ENCODE measurements at regions not wholly inside any gene's neighbourhood (a gene's known extent, or its start where the extent isn't known, plus 50 kb on each side); places are given as distances from the start of the nearest gene placed in this dataset.
"Not testable (repeated sequence)": the region's sequence is repeated elsewhere in the genome, so short reads cannot be mapped to it uniquely, and the experiment has no call there.

GRCh38 chr2:60230596-60230995 is 322.9 kb downstream of the BCL11A start:
- no peak for DNase-seq

DNA sequence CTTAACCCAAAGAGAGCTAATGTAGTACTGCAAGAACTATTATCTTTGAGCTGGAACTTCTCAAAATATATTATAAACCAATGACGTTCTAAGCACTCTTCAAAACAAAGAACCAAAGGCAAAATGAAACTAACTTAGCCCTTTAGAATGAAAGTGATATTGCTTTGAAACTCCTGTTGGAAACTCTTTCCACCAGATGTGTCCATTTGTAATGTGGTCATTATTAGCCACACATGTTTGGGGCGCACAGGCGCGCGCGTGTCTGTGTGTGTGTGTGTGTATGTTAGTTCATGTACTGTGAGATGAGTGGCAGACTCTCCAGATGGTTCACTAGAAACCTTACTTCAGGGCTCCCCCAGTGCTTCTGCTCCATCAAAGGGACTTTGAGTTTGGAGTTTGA is 323.4 kb downstream of the BCL11A start:
- no peak for DNase-seq

GRCh38 chr2:60226943-60227342 is 326.5 kb downstream of the BCL11A start:
- no peak for DNase-seq

DNA sequence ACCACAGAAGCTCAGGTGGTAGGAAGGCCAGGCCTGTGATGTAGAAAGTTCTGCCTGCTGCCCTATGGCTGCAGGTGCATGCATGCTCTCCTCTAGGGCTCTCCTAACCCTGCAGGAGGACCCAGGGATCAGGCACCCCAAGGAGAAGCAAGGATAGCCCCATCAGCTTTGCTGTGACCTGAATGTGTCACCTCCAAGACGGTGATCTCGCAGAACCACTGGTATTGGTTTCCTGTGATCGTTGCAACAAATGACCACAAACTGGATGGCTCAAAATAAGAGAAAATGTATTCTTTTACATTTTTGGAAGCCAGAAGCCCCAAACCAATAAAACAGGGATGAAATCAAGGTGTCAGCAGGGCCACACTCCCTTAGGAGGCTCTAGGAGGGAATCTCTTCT is 327.3 kb downstream of the BCL11A start:
- DNase-seq, result no peak

- DNase-seq, result no peak
These were observed 329.6 kb downstream of the BCL11A start for GRCh38 chr2:60223859-60224258.

- no peak for DNase-seq
These were observed 332.4 kb downstream of the BCL11A start for GRCh38 chr2:60221098-60221497.

GRCh38 chr2:60219536-60219935 is 333.9 kb downstream of the BCL11A start:
- no peak for DNase-seq

- no peak for DNase-seq
These were observed 336.9 kb downstream of the BCL11A start for GRCh38 chr2:60216452-60216995.

DNA sequence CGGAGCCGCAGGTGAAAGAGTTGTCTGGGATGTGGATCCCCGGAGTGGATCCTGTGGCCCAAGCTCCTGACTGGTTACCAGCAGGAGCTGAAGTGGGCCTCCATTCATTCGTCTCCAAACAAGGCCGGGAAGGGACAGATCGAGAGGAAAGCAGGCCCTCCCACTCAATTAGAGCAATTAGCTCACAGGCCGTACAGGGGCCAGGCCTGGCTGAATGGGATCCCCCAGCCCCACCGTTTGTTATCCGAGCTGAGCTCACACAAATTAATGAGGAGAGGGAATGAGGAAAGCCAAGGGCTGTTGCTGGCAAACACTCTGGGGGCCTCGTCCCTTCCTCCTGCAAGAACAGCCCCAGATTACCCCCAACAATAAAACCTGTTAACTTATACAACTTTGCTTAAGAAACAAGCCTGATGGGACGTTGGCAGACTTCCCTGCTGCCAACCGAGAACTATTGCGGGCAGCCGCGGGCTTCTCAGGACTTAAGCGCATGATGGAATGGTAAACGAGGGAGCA is 338.0 kb downstream of the BCL11A start:
- DNase-seq, result peak in 2 of 3 experiments; percentile 19 to 69

- no peak for DNase-seq
These were observed 338.9 kb downstream of the BCL11A start for GRCh38 chr2:60214626-60214875.

DNA sequence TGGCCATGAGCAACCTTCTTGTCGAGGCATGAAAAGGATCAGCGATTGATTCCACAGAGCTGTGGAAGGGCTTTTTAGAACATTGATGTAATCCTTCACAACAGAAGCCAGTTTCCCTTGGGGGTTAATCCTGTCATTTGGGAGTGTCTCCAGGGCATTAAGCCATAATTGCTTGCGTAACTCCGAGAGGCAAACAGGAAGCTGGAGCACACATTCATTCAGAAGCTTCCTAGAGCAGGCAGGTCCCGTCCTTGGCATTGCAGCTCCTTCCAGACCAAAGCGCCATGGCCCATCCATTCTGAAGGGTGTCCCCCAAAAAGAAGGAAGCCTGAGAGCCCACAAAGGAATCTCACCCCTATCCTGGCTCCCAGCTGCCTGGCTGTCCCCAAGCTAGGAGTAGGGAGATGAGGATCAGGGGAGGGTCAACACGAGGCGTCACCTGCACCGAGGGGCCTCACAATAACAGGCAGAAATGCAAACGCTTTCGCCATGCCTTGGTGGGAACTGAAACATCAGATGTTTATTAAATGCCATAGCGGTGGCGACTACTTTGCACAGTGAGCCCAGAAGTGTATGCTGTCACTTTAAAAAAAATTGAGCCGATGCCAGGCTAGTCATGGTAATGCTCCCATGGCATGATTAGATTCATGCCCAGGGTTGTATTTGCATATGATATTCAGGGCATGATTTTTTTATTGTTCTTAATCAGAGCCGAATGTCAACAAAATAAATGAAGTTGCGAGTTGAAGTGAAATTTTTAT is 339.4 kb downstream of the BCL11A start:
- DNase-seq, result peak in 2 of 3 experiments; percentile 14 to 38

GRCh38 chr2:60212181-60212945 is 341.1 kb downstream of the BCL11A start:
- peak in 1 of 3 experiments; percentile 19 for DNase-seq

- not testable (repeated sequence) for DNase-seq
These were observed 364.4 kb downstream of the BCL11A start for GRCh38 chr2:60189006-60189405.

DNA sequence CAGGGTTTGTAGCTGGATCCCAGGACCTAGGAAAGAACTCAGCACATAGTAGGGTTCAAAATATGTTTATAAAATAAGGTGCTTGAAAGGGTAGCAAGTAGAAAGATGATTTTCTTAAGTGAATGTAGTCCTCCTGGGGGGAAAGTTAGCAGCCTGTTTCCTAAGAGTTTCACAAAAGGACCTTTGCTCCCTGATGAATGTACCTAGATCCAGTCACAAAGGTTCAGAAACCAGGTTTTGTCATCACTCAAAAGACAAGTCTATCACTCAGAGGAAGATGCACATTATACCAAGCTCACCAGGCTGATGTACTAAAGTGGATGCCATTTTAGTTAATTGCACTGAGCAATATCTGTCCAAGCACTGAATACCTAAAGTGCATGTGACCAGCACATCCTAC is 378.2 kb downstream of the BCL11A start:
- no peak for DNase-seq

- no peak for DNase-seq
These were observed 379.3 kb downstream of the BCL11A start for GRCh38 chr2:60174146-60174545.

GRCh38 chr2:60172801-60173200 is 380.7 kb downstream of the BCL11A start:
- no peak for DNase-seq

DNA sequence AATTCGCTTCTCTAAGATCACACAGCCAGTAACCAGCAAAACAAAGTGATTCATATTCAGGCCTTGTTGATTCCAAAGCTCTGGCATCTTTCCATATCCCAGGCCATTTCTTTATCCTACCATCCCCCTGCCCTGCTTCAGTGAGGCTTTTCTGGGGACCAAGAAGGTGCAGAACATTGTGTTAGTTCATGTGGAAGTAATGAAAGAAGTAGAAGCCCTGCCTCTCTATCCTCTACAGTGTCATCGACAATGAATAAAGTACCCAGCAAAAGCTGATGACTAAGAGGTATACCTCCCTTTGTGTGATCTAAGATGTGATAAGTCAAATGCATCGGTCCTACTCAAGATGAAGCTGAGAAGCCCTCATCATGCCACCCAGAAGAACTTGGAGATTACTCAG is 383.2 kb downstream of the BCL11A start:
- no peak for DNase-seq

- DNase-seq, result no peak
These were observed 385.2 kb downstream of the BCL11A start for GRCh38 chr2:60168247-60168646.

- DNase-seq, result no peak
These were observed 386.4 kb downstream of the BCL11A start for GRCh38 chr2:60167089-60167488.

- DNase-seq, result no peak
These were observed 389.8 kb downstream of the BCL11A start for GRCh38 chr2:60163691-60164090.

DNA sequence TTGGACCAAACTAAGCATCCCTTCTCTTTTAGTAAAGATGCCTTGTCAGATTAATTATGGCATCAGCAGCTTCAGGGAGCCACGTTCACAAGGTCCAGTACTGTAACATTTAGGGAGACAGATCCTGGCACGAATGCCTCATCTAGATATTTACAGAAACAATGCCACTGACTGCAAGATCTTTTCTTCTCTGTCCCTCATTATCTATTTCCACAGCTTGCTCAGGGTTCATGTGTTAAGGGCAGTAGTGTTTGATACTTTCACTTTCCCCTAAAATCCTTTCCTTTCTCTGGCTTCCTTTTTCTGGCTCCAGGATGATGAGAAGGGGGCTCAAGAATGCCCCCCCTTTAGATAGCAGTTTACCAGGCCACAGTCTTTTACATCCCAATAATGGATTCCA is 393.9 kb downstream of the BCL11A start:
- no peak for DNase-seq

- DNase-seq, result no peak
These were observed 395.2 kb downstream of the BCL11A start for GRCh38 chr2:60158262-60158661.

- no peak for DNase-seq
These were observed 396.2 kb downstream of the BCL11A start for GRCh38 chr2:60157283-60157682.

DNA sequence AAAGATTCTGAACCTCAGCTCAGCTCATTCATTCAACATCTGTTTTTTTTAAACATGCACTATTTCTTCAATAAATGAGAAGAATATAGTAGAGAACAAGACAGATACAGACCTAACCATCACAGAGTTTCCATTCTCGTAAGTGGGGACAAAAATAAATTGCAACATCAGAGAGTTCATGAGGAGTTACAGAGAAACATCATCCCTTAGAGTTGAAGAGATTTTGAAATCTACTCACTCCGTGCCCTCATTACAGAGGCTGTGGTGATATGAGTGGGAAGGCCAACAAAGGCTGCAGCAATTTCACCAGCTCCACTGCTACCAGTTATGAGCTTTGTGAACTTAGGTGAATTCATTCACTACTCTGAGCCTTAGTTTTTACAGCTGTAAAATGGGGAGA is 399.3 kb downstream of the BCL11A start:
- DNase-seq, result no peak

Measured in NCI-H1417 (cell line).